Dedifferentiated amniotic fluid mesenchymal stem cell (primary cell): ENCODE measurements at regions not wholly inside any gene's neighbourhood (a gene's known extent, or its start where the extent isn't known, plus 50 kb on each side); places are given as distances from the start of the nearest gene placed in this dataset.
A peak's percentile ranks its signal among the peaks of the same experiment; 100 is the strongest.
"Not testable (repeated sequence)": the region's sequence is repeated elsewhere in the genome, so short reads cannot be mapped to it uniquely, and the experiment has no call there.

ENCODE experiments used
- DNase-seq: peaks from one replicate; pipeline ENCODE4 v3.0.0-alpha.2; 2016; ENCODE audit errors: extremely low spot score

GRCh38 chr5:111635151-111635902 lies 121.7 kb downstream of the NREP start:
- DNase-seq, result peak; percentile 16

GRCh38 chr5:111631328-111631727 lies 119.0 kb upstream of the STARD4 start:
- no peak for DNase-seq

GRCh38 chr5:111628901-111629300 lies 116.6 kb upstream of the STARD4 start:
- DNase-seq, result no peak

GRCh38 chr5:111627862-111628261 lies 115.5 kb upstream of the STARD4 start:
- no peak for DNase-seq

GRCh38 chr5:111626473-111627148 lies 114.3 kb upstream of the STARD4 start:
- DNase-seq, result no peak

GRCh38 chr5:111618623-111619271 lies 106.4 kb upstream of the STARD4 start:
- DNase-seq, result no peak

GRCh38 chr5:111615054-111615453 lies 102.7 kb upstream of the STARD4 start:
- DNase-seq, result no peak

GRCh38 chr5:111612013-111612630 lies 99.8 kb upstream of the STARD4 start:
- not testable (repeated sequence) for DNase-seq

- no peak for DNase-seq
Measured at GRCh38 chr5:111606194-111606593, 93.9 kb upstream of the STARD4 start.

GRCh38 chr5:111603446-111603827 lies 91.1 kb upstream of the STARD4 start:
- no peak for DNase-seq

GRCh38 chr5:111602817-111603445 lies 90.6 kb upstream of the STARD4 start:
- DNase-seq, result no peak

GRCh38 chr5:111598996-111599395 lies 86.7 kb upstream of the STARD4 start:
- DNase-seq, result no peak

GRCh38 chr5:111597491-111597890 lies 85.2 kb upstream of the STARD4 start:
- DNase-seq, result no peak

- DNase-seq, result no peak
Measured at GRCh38 chr5:111596705-111597104, 84.4 kb upstream of the STARD4 start.

GRCh38 chr5:111595425-111595824 lies 83.1 kb upstream of the STARD4 start:
- DNase-seq, result no peak

- no peak for DNase-seq
Measured at GRCh38 chr5:111589316-111589715, 77.0 kb upstream of the STARD4 start.

GRCh38 chr5:111587728-111588127 lies 75.4 kb upstream of the STARD4 start:
- DNase-seq, result no peak

GRCh38 chr5:111585946-111586345 lies 73.6 kb upstream of the STARD4 start:
- no peak for DNase-seq

GRCh38 chr5:111585291-111585690 lies 73.0 kb upstream of the STARD4 start:
- no peak for DNase-seq

GRCh38 chr5:111584651-111585050 lies 72.3 kb upstream of the STARD4 start:
- DNase-seq, result no peak

GRCh38 chr5:111583758-111584203 lies 71.4 kb upstream of the STARD4 start:
- DNase-seq, result no peak
